IPS-18a (cell line): ENCODE measurements at regions not wholly inside any gene's neighbourhood (a gene's known extent, or its start where the extent isn't known, plus 50 kb on each side); places are given as distances from the start of the nearest gene placed in this dataset.

ENCODE experiments used
- H3K27ac ChIP-seq: one replicate; pipeline ENCODE4 v1.5.1; 2013; ENCODE audit warnings: low read length
- H3K27me3 ChIP-seq: one replicate; pipeline ENCODE4 v1.6.1; 2013; ENCODE audit warnings: mild to moderate bottlenecking, low read length; ENCODE audit not compliant: control insufficient read depth, insufficient read depth
- H3K36me3 ChIP-seq: one replicate; pipeline ENCODE4 v1.6.1; 2013; ENCODE audit warnings: low read depth, low read length; ENCODE audit not compliant: control insufficient read depth
- H3K4me1 ChIP-seq: one replicate; pipeline ENCODE4 v1.6.1; 2013; ENCODE audit warnings: low read depth, low read length; ENCODE audit not compliant: control insufficient read depth
- H3K4me3 ChIP-seq: one replicate; pipeline ENCODE4 v1.5.1; 2013; ENCODE audit warnings: low read length
- H3K9ac ChIP-seq: one replicate; pipeline ENCODE4 v1.6.1; 2013; ENCODE audit warnings: mild to moderate bottlenecking, low read length, moderate library complexity
- H3K9me3 ChIP-seq: one replicate; pipeline ENCODE4 v1.6.1; 2013; ENCODE audit warnings: low read depth, low read length; ENCODE audit not compliant: control insufficient read depth

DNA sequence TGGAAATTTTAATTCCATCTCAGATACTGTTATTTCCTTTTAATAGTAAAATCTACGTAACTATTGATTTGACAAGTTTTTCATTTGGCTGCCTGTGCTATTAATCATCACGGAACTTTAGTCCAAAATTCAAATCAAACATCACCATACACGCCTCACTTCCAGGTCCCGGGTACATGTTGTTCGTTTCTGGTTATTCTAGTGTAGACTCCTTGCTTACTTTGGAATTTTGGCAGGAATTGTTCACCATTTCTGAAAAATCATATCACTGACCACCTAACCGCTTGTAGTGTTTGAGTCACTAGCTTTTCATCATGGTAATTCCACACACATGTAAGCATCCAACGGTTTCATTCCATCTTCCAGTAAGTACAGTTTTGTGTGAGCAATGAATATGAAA lies 98.0 kb upstream of the NHSL1 start:
- no peak overlapping the region for H3K4me3 ChIP-seq

DNA sequence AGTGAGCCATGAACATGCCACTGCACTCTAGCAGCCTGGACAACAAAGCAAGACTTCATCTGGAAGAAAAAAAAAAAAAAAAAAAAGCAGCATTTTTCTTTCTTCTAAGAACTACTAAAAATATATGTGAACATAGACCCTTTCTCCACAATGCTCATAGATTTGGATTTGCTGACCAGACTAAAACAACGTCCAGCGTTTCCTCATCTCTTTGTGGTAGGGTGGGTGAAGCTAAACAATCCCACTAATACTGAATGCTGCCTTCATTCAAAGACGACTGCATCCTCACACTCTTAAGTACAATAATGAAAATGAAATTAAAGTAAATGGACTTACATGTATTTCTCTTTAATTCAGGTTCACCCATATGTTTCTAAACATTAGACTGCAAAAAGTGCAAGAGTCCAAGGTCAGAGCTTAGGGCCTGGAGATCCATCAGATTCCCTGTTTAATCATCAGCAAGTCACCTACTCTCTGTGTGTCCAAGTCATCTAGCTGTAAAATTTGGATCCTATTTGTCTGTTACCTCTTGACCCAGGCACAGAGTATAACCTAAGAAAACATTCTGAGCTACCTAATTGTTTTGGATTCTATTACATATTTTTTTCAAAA lies 99.4 kb upstream of the NHSL1 start:
- Histone ChIP-seq H3K27ac (no peak overlapping the region), H3K36me3 (no peaks in the 10 kb centered on the region), H3K9ac (no peak overlapping the region), H3K9me3 (no peaks in the 10 kb centered on the region), H3K4me3 (no peak overlapping the region), H3K4me1 (peaks cover 28% of the 10 kb centered on the region), H3K27me3 (no peaks in the 10 kb centered on the region)

More for the DNA sequence above, 98.0 kb upstream of the NHSL1 start:
- H3K36me3 ChIP-seq = no peaks in the 10 kb centered on the region
- H3K27ac ChIP-seq = no peak overlapping the region
- H3K4me1 ChIP-seq = peaks cover 41% of the 10 kb centered on the region
- no peaks in the 10 kb centered on the region for H3K27me3 ChIP-seq
- no peak overlapping the region for H3K9ac ChIP-seq
- no peaks in the 10 kb centered on the region for H3K9me3 ChIP-seq

DNA sequence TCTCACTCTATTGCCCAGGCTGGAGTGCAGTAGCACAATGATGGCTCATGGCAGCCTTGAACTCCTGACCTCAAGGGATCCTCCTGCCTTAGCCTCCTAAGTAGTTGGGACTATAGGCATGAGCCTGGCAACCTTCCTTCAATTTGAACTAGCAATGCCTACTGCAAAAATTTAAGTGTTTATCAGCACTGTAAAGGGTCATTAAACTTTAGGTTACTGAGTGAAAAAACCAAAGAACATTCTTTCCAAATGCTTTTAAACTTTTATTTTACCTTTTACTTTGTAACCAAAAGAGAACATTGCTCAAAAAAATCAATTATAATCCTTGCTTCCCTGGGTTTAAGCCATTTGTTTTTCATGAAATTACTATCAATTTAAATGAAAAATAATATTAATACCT lies 101.0 kb upstream of the NHSL1 start:
- Histone ChIP-seq H3K36me3 (no peaks in the 10 kb centered on the region), H3K9me3 (no peaks in the 10 kb centered on the region), H3K4me1 (peaks cover 14% of the 10 kb centered on the region), H3K27me3 (no peaks in the 10 kb centered on the region), H3K27ac (no peak overlapping the region), H3K9ac (no peak overlapping the region), H3K4me3 (no peak overlapping the region)

DNA sequence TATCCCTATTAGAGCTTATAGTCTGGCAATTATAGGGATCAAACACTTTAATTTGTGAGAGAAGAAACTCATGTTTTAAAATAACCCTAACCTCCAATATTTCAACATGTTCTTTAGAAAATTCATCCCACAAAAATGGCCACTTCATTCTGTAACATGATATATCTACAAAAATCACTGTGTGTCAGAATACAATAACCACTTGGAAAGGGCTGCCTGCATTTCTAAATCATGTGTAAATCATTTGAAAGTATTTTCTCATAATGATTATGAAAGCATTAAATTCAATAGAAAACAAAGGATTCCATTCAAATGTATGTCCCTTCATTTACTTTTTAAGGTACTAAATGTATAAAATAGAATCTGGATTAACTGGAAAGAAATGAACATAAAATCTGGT lies 101.4 kb upstream of the NHSL1 start:
- no peak overlapping the region for H3K4me3 ChIP-seq
- H3K27ac ChIP-seq = no peak overlapping the region
- H3K9ac ChIP-seq = no peak overlapping the region
- H3K9me3 ChIP-seq = no peaks in the 10 kb centered on the region
- H3K4me1 ChIP-seq = peaks cover 11% of the 10 kb centered on the region
- H3K36me3 ChIP-seq = no peaks in the 10 kb centered on the region
- no peaks in the 10 kb centered on the region for H3K27me3 ChIP-seq

DNA sequence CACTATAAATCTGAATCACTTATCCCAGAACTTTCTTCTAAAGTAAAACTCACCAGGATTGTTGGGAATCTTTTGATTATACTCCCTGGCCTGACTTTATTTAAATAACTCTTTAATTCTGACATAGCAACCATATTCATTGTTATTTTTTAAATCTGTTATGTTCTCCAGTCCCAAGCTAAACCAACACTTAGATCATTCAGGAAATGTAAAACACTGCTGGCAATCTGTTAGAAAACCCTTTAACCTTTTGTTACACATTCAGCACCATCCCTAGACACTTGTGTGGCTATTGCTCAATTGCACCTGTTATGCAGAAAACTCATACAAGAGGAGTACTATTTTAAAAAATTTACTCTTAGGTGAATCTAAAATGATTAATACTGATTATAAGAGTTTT lies 101.8 kb upstream of the NHSL1 start:
- Histone ChIP-seq H3K36me3 (no peaks in the 10 kb centered on the region), H3K4me3 (no peak overlapping the region), H3K9ac (no peak overlapping the region), H3K4me1 (peaks cover 6% of the 10 kb centered on the region), H3K9me3 (no peaks in the 10 kb centered on the region), H3K27ac (no peak overlapping the region), H3K27me3 (no peaks in the 10 kb centered on the region)

DNA sequence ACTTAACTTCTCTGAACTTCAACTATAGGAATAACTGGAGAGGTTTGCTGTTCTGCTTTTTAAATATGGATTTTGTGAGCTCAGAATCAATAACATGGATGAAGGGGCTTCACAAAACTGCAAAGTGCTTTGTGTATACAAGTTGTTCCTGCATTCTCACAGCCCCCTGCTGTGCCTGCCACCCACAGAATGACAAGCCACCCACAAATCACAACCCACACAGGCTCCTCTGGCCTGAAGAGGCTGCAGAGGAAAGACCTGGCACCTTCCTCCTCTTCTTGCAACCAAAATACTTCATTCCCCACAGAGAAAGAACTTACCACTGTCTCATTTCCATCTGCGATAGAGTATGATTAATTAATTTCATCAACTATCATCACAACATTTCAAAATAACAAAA lies 106.7 kb upstream of the NHSL1 start:
- Histone ChIP-seq H3K27me3 (no peaks in the 10 kb centered on the region), H3K4me1 (no peaks in the 10 kb centered on the region), H3K4me3 (no peak overlapping the region), H3K36me3 (no peaks in the 10 kb centered on the region), H3K9ac (no peak overlapping the region), H3K9me3 (no peaks in the 10 kb centered on the region), H3K27ac (no peak overlapping the region)

DNA sequence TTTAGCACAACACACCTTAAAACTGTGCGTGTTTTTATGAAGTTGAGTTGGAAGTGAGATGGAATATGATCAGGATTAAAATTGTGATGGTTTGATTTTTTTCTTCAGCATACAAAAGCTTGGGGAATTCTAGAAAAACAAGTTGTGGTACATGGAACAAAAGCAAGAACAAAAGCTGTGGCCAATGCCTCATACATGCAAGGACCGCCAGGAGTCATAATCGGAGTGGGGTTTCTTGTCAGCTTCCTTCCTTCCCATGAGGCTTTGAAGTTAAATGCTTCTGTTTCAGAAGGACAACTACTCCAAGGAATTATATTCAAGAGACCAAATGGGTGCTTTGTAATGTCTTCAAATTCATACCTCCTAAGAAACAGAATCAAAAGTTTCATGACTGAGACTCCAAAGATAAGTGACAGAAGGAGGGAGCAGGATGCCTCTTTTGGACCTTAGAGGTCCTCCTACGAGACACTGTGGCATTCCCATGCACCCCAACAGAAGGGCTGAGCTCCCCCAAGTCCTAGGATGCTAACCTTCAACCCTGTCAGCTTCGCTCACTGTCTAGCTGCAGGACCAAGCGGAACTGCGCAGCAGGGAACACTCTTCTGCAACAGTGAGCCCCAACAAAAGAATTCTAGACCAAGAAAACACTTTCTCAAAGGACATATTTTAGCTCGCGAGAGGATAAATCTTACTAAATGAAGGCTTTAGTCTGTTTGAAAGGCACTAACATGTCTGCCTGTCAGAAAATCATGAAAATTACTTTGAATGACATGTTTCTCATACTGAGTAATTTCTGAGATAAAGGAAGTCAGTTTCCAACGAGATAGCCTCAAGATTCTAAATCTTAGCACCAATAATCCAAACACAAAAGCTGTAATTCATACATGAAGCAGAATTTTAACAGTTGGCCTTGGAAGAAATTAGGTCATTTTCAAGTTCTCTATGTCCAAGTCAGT lies 108.5 kb upstream of the NHSL1 start:
- no peak overlapping the region for H3K4me3 ChIP-seq
- no peaks in the 10 kb centered on the region for H3K27me3 ChIP-seq
- no peaks in the 10 kb centered on the region for H3K36me3 ChIP-seq
- no peaks in the 10 kb centered on the region for H3K9me3 ChIP-seq
- no peaks in the 10 kb centered on the region for H3K4me1 ChIP-seq
- H3K9ac ChIP-seq = no peak overlapping the region
- no peak overlapping the region for H3K27ac ChIP-seq

DNA sequence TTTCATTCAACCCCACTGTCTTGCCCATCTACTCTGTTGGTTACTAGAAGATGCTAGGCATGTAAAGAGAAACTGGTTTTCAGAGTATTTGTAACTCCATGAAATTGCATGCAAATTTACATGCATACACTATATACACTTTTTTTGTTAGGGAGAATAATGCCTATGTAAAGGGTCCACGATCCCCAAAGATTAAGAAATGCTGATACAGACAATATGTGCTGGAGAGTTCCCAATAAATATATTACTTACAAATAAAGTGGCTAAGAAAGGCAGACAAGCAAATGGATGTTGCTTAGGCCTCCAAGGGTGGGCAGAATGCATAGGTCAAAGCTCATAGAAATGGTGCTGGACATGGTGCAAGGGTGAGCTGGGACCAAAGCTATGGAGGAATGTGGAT lies 109.6 kb upstream of the NHSL1 start:
- no peak overlapping the region for H3K4me3 ChIP-seq

DNA sequence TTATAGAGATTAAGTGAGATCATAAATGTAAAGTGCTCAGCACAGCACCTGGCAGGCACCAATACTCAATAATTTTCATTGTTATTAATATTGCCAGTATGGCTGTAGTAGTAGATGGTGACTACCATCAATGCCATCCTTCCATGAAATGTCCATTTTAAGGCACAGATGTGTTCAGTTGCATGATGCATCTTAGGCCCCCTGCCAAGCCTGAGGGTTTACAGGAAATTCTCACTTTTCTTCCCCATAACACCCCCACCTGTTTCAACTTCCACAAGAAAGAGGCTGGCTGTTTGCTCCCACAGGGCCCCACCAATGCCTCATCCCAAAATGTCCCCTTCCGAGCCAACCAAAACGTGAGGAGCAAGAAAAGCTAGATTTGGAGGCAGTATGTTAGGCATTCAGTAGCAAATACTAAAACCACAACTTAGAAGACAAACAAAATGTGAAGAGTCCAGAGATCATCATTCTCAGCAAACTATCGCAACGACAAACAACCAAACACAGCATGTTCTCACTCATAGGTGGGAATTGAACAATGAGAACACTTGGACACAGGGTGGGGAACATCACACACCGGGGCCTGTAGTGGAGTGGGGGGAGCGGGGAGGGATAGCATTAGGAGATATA lies 110.6 kb upstream of the NHSL1 start:
- Histone ChIP-seq H3K27me3 (no peaks in the 10 kb centered on the region), H3K4me1 (no peaks in the 10 kb centered on the region), H3K9ac (no peak overlapping the region), H3K4me3 (no peak overlapping the region), H3K36me3 (no peaks in the 10 kb centered on the region), H3K9me3 (no peaks in the 10 kb centered on the region), H3K27ac (no peak overlapping the region)

More for the DNA sequence above, 109.6 kb upstream of the NHSL1 start:
- Histone ChIP-seq H3K9me3 (no peaks in the 10 kb centered on the region), H3K9ac (no peak overlapping the region), H3K27ac (no peak overlapping the region), H3K4me1 (no peaks in the 10 kb centered on the region), H3K27me3 (no peaks in the 10 kb centered on the region), H3K36me3 (no peaks in the 10 kb centered on the region)

DNA sequence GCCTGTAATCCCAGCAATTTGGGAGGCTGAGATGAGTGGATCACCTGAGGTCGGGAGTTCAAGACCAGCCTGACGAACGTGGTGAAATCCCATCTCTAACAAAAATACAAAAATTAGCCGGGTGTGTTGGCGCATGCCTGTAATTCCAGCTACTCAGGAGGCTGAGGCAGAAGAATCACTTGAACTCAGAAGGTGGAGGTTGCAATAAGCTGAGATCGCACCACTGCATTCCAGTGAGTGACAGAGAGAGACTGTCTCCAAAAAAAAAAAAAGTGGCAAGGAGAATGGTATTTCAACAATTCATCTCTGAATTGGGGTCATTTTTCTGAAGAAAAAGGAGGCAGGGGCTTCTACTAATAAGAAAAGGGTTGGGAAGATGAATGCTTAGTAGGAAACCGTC lies 111.5 kb upstream of the NHSL1 start:
- Histone ChIP-seq H3K36me3 (no peaks in the 10 kb centered on the region), H3K9me3 (no peaks in the 10 kb centered on the region), H3K4me3 (no peak overlapping the region), H3K27ac (no peak overlapping the region), H3K9ac (no peak overlapping the region), H3K27me3 (no peaks in the 10 kb centered on the region), H3K4me1 (no peaks in the 10 kb centered on the region)

DNA sequence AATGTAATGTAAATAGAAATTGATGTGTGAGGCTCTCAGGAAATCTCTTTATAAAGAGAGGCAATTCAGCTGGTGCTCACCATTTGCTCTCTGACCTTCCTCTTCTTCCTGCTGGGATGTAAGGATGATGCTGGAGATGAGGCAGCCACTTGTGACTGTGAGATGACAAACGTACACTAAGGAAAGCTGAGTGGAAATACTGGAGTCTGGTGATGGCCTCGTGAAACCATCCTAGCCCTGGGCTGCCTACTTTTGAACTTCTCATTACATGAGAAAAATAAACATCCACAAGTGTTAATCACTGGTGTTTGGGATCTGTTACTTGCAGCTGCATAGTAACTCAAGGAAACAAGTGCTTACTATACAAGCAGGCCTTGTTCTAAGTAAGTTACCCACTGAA lies 114.9 kb upstream of the NHSL1 start:
- no peak overlapping the region for H3K9ac ChIP-seq
- H3K27me3 ChIP-seq = no peaks in the 10 kb centered on the region

More for the DNA sequence above, 114.9 kb upstream of the NHSL1 start:
- Histone ChIP-seq H3K9me3 (no peaks in the 10 kb centered on the region), H3K4me1 (no peaks in the 10 kb centered on the region), H3K36me3 (no peaks in the 10 kb centered on the region), H3K27ac (no peak overlapping the region), H3K4me3 (no peak overlapping the region)
